ENCODE measurements at regions not wholly inside any gene's neighbourhood (a gene's known extent, or its start where the extent isn't known, plus 50 kb on each side); places are given as distances from the start of the nearest gene placed in this dataset.

DNA sequence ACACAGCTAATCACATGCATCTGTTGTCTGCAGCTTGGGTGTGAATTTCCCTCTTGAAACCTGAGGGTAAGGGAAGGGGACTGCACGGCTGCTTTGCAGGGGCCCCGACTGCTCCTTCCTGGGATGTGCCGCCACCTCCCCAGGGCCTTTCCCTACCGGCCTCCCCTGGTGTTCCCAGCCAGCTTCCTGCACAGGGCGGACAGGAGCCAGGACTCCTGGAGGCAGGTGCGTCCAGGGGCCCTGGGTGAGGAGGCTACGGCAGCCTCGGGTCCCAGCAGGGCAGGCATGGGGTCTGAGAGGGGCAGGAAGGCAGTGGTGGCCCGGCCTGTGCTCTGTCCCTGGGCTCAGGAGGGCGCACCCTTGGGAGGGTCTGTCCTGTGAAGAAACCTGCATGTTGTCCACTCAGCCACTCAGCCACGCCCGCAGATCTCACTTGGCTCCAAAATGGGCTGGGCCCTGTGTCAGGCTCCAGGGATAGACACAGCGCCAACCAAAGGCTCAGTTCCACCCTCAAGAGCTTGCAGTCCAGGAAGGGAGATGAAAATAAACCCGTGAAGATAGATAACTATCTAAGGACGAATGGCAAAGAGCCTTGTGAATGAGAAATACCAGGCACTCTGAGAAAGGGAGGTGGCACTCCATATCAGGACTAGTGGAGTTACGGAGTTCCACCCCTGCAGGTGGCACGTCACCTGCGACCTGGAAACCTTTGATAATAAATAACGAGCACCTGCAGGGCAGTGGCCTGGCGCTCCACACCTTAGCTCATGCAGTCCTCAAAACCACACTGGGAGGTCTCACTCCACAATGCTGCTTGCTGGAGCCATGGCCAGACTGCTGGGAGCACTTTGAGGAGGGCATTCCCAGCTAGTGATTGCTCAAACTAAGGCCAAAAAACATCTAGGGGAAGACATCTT lies 427.4 kb downstream of the AACS start:
- DNase-seq (ENCODE audit: low read depth, low spot score): no peak

DNA sequence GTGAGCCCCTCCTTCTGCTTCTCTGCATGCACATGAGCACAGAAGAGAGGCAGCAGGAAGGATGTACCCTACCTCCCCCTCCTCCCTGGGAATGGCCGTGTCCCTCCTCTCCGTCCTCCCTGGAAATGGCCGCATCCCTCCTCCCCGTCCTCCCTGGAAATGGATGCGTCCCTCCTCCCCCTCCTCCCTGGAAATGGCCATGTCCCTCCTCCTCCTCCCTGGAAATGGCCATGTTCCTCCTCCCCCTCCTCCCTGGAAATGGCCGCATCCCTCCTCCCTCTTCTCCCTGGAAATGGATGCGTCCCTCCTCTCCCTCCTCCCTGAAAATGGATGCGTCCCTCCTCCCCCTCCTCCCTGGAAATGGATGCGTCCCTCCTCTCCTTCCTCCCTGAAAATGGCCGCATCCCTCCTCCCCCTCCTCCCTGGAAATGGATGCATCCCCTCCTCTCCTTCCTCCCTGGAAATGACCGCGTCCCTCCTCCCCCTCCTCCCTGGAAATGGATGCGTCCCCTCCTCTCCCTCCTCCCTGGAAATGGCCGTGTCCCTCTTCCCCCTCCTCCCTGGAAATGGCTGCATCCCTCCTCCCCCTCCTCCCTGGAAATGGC lies 428.6 kb downstream of the AACS start:
- no peak for DNase-seq (ENCODE audit: low read depth, low spot score)

DNA sequence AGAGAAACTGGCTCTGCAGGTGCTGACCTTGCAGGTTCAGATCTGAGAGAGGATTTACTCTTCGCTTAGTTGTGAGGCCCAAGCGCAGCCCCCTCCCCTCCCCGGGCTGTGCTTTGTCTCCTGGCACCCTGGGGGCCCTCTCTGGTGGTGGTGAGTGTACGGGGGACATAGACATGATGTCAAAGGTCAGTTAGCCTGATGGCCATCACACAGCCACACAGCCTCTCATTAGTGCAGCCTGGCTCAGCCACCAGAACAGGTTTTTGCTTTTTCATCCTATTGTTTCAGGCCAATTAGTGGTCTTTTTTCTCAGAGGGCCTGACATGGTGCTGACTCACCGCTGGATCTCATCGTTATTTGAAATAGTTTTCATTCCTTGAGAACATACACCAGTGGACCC lies 437.9 kb downstream of the AACS start:
- no peak for DNase-seq (ENCODE audit: low read depth, low spot score)

- no peak for DNase-seq (ENCODE audit: low read depth, low spot score)
These were observed 444.0 kb downstream of the AACS start for GRCh38 chr12:125509195-125509594.

DNA sequence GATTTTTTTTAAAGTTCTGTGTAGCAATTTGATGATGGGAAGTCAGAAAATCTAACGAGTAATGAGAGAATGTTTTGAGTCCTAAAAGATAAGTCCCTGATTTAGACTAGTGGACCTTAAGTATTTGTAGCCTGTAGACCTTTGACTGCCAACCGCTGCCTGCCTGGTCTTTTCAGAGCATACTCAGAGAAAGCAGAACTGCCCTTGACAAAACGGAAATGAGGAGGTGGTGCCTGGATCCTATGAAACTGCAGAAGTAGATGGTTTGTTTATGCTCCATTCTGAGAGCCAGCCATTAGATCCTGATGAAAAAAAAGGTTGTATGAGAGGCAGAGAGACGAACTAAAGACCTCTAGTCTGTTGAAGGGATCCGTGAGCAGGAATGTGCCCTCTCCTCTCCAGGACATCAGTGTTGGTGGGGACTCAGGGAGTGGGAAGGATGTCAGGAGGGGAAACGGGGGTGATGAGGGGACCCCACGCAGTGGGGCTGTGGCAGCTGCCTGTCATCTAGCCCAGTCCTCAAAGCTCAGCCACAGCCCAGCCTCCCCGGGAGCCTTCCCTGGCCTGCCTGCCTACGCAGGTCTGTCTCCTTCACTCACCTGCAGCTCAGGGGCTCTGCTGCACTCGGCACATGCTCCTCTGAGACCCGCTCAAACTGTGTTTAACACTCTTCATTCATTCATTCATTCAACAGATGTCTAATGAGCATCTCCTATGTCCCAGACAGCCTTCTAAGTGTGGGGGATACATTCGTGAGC lies 447.5 kb downstream of the AACS start:
- no peak for DNase-seq (ENCODE audit: low read depth, low spot score)

DNA sequence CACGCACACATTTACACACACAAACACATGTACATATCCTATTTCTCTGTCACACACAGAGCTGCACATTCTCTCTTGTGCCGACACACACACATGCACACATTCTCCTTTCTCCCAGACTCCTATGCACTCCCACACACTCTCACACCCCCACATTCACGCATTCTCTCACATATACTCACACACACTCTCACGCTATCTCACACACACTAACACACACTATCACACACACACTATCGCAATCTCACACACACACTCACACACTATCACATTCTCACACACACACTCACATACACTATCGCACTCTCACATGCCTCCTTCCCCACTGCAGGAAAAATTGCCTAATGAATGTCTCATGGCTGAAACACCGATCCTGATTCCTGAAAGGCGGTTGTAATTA lies 450.7 kb downstream of the AACS start:
- DNase-seq (ENCODE audit: low read depth, low spot score): no peak

DNA sequence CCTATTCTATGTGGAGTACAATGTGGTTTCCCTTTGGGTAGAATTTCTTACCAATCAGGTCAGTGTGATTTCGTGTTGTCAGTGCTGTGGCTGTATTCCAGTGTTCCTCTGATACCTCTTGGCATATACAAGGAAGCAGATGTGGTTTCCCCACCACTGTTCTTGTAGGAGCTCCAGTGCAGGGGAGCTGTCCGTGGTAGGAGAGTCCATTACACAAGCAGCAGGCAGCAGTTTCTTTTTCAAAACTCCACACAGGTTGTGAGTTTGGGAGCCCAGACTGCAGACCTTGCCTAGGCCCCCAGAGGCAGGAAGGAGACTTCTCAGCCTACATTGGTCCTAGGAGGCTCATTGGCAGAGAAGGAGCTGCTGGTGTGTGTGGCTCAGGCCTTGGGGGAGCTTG lies 452.8 kb downstream of the AACS start:
- DNase-seq (ENCODE audit: low read depth, low spot score): no peak

GRCh38 chr12:125519026-125519651 lies 453.9 kb downstream of the AACS start:
- DNase-seq (ENCODE audit: low read depth, low spot score): no peak

- DNase-seq (ENCODE audit: low read depth, low spot score): no peak
These were observed 460.6 kb downstream of the AACS start for GRCh38 chr12:125525879-125526278.

DNA sequence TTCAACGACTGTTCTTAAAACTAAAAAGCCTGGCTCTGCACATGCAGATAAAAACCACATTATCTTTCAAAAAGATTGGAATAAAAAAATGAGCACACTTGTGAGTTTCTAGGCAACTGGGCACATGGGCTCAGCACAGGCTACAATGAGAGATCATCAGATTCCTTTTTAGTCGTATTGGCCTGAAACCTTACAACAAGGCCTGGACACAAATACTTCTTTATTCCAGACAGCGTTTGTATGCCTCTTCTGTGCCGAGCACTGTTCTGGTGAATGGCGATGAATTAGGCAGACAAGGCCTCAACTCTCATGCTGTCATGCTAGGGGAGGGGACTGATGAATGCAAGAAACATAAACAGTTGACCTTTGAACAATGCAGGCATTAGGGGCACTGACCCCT lies 463.0 kb downstream of the AACS start:
- DNase-seq (ENCODE audit: low read depth, low spot score): no peak

- DNase-seq (ENCODE audit: low read depth, low spot score): no peak
These were observed 465.0 kb downstream of the AACS start for GRCh38 chr12:125530201-125530600.

- DNase-seq (ENCODE audit: low read depth, low spot score): no peak
These were observed 465.6 kb downstream of the AACS start for GRCh38 chr12:125530876-125531275.

- no peak for DNase-seq (ENCODE audit: low read depth, low spot score)
These were observed 466.3 kb downstream of the AACS start for GRCh38 chr12:125531574-125531973.

DNA sequence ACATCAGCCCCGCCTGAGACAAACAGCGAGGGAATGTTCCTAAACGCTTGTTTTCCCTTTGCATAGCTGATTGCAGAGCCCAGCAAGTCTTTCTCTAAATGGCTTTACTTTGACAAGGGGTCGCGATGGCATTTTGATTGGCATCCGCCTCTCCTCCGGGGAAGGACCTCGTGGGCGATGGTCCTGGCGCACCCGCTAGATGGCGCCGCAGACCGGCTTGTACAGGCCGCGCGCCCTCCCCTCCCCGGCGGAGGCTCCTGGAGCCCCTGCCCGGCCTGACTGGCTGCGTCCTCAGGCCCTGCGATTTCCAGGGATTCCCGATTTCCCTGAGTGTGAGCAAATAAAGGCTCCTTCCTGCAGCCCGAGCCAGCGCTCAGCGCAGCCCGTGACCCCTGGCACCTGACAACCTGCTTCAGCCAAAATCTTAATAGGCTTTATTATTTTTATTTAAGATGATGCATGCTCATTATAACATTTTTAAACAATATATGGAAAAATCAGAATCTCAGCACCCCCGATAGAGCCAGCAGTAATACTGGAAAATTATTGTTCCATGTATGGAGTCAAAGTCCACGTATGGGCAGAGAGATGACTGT lies 468.3 kb downstream of the AACS start:
- DNase-seq (ENCODE audit: low read depth, low spot score): no peak

DNA sequence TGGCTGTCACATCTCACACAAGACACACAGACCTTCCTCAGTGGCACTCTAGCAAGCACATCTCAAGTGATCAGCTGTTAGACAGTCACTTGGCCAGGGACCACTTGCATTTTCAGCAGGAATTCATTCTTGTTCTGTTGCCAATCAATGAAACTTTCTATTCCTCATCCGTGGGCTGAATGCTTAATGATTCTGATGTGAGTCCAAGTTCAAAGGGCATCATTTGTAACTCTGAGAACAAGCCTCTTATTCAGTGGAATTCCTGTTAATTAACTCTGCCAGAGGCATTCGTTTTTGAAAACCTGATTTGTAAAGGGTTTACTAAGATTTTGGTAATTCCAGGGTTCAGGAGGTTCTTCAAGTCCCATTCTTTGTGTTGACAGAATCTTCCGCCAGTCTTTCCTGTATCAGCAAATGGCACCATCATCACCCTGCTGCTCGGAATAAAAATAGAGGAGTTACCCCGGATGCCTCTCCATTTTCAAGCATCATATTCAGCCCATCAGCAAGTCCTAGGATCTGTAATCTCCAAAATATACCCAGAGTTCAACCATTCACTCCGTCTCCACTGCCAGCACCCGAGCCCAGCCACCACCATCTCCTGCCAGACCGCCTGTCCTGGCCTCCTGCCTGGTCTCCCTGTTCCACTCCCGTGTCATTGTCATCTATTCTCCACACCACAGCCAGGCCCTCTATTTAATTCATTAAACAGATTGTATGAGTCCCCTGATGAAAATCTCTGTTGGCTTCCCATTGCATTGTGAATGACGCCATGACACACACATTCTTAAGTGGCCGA lies 473.4 kb downstream of the AACS start:
- DNase-seq (ENCODE audit: low read depth, low spot score): no peak

DNA sequence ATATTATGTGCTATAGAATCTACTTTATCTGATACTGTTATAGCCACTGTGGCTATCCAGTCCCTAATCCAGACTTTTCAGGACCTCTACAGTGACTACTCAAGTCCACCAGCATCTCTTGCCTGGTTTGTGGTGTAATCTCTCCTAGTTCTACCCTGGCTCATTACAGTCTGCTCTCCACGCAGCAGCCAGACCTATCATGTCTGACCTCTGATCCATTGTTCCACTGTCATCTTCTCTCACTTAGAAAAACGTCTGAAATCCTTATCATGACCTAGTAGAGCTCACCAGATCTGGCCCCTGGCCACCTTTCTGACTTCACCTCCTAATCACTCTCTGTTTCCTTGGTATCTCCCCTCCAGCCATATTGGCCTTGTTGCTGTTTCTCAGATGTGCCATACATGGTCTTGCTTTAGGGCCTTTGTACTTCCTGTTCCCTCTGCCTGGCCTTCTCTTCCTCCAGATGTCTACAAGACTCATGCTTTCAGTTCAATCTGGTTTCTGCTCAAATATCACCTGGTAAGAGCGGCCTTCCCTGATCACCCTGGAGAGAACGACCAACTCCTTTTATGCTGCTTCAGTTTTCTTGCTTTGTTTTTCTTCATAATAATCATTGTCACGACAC lies 475.5 kb downstream of the AACS start:
- DNase-seq (ENCODE audit: low read depth, low spot score): no peak

DNA sequence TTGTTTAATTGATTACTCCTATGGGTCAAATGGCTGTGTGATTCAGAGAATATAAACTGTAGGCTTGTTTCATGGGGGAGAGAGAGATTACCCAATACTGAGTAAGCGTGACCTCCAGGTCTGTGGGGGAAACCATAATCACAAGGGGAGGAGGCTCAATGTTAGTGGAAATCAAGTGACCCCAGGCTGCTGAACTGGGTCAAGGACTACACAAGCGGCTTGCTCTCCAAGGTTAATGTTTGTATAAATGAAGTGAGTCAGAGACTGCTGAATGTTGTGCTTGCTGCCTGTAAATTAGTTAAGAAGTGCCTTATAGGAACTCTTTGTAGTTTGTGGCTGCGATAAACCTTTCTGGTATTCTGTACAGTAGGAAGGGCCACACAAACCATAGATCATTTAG lies 479.7 kb downstream of the AACS start:
- DNase-seq (ENCODE audit: low read depth, low spot score): no peak

DNA sequence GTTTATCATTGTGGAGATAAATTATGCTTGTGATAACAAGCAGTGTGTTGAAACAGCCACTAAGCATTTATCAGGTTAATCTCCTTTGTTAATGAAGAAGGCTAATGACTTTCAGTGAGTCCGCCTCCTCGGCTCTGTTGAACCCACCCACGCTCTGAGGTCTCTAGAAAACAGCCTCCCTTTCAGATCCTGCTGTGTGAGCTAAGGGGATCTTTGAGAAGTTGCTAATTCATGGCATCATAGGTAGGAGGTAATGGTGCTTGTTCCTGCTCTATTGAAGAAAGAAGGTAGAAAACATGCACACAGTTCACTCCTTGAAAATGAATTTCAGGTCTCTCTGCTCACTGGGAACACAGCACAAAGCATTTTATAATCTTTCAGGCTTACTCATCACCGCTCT lies 483.9 kb downstream of the AACS start:
- DNase-seq (ENCODE audit: low read depth, low spot score): no peak

- DNase-seq (ENCODE audit: low read depth, low spot score): no peak
These were observed 484.6 kb downstream of the AACS start for GRCh38 chr12:125549836-125550235.

- DNase-seq (ENCODE audit: low read depth, low spot score): no peak
These were observed 487.1 kb downstream of the AACS start for GRCh38 chr12:125552295-125552694.
